K562 (cell line): ENCODE measurements at regions not wholly inside any gene's neighbourhood (a gene's known extent, or its start where the extent isn't known, plus 50 kb on each side); places are given as distances from the start of the nearest gene placed in this dataset.

Source experiments
- BCLAF1 ChIP-seq, 2 experiments: fragments of 450-650 bp in 1 of 2; IDR thresholded peaks; 2 replicates each; pipeline ENCODE4 v1.6.1; 2011 to 2017; ENCODE audit warnings: low read depth in 2 of 2, antibody characterized with exemption in 1 of 2, borderline replicate concordance in 1 of 2, low read length in 1 of 2, mild to moderate bottlenecking in 1 of 2, mixed read lengths in 1 of 2; ENCODE audit not compliant: control insufficient read depth in 1 of 2
- FOSL1 ChIP-seq: fragments of 200-800 bp; sonication (Bioruptor generic); conservative IDR thresholded peaks from 2 replicates; pipeline ENCODE4 v1.6.1; 2016; ENCODE audit warnings: missing genetic modification characterization, missing compliant biosample characterization
- MAFF ChIP-seq: IDR thresholded peaks from 2 replicates; pipeline ENCODE4 v1.6.1; 2012; ENCODE audit warnings: low read length, improper control_type of control experiment
- MAFK ChIP-seq: IDR thresholded peaks from 2 replicates; pipeline ENCODE4 v1.6.1; 2011; ENCODE audit warnings: low read length, improper control_type of control experiment
- MNT ChIP-seq, 2 experiments: fragments of 450-650 bp; conservative IDR thresholded peaks; 2 replicates each; pipeline ENCODE4 v1.6.1; 2017; ENCODE audit warnings: mild to moderate bottlenecking in 2 of 2, moderate library complexity in 2 of 2
- MYBL2 ChIP-seq, 2 experiments: fragments of 450-650 bp in 1 of 2; sonication (generic) in 1 of 2; formaldehyde crosslinking in 1 of 2; IDR thresholded peaks; 2 replicates each; pipeline versions ENCODE4 v1.6.1 to v1.8.1; 2017 to 2022; ENCODE audit warnings: borderline replicate concordance in 1 of 2, inconsistent platforms in 1 of 2, low read depth in 1 of 2, mild to moderate bottlenecking in 1 of 2, missing genetic modification reagents in 1 of 2, moderate library complexity in 1 of 2
- NFIC ChIP-seq: fragments of 450-650 bp; IDR thresholded peaks from 2 replicates; pipeline ENCODE4 v1.6.1; 2017; ENCODE audit warnings: mild to moderate bottlenecking, inconsistent platforms
- PHB2 ChIP-seq: fragments of 450-650 bp; IDR thresholded peaks from 2 replicates; pipeline ENCODE4 v1.6.1; 2017; ENCODE audit warnings: low read depth
- POLR3G ChIP-seq: IDR thresholded peaks from 2 replicates; pipeline ENCODE4 v1.6.1; 2011; ENCODE audit not compliant: insufficient read length, insufficient replicate concordance; ENCODE audit errors: extremely low read depth
- RAD51 ChIP-seq: fragments of 450-650 bp; IDR thresholded peaks from 2 replicates; pipeline ENCODE4 v1.7.1; 2016; ENCODE audit warnings: low read depth, mild to moderate bottlenecking, borderline replicate concordance
- VEZF1 ChIP-seq: fragments of 200-800 bp; sonication (Bioruptor generic); IDR thresholded peaks from 2 replicates; pipeline ENCODE4 v1.6.1; 2017; ENCODE audit warnings: missing genetic modification characterization, missing compliant biosample characterization
- ZEB2 ChIP-seq: fragments of 450-650 bp; IDR thresholded peaks from 2 replicates; pipeline ENCODE4 v1.6.1; 2016
- ZNF316 ChIP-seq: fragments of 450-650 bp; IDR thresholded peaks from 2 replicates; pipeline ENCODE4 v1.6.1; 2016
- ZNF436 ChIP-seq: fragments of 250-450, 450-650 bp; sonication (Bioruptor Pico); formaldehyde crosslinking; IDR thresholded peaks from 2 replicates; pipeline ENCODE4 v1.7.0; 2020; ENCODE audit warnings: mild to moderate bottlenecking
- TF ChIP-seq, protein P1 (sequence below): conservative IDR thresholded peaks from 2 replicates; pipeline ENCODE4 v1.6.1; 2011; ENCODE audit warnings: low read depth, mild to moderate bottlenecking, low read length; ENCODE audit not compliant: control insufficient read depth
- TF ChIP-seq, protein P2 (sequence below): fragments of 250-450 bp; sonication (Bioruptor Pico); IDR thresholded peaks from 2 replicates; pipeline ENCODE4 v1.6.1; 2021; ENCODE audit warnings: mild to moderate bottlenecking
- TF ChIP-seq, protein P3 (sequence below): sonication (generic); formaldehyde crosslinking; IDR thresholded peaks from 2 replicates; pipeline ENCODE4 v1.8.0; 2022; ENCODE audit warnings: missing genetic modification reagents, mild to moderate bottlenecking, borderline replicate concordance

GRCh38 chr15:75112278-75112847, 89.0 kb downstream of the PPCDC start (continued):
- TF ChIP-seq BCLAF1 (IDR thresholded peaks at IDR 0.05; ENCODE audit: borderline replicate concordance in 1 of 2, control insufficient read depth in 1 of 2, low read depth in 2 of 2, low read length in 1 of 2), result no peak
- TF ChIP-seq NFIC, result 0 out of 2 replicates have a peak, but pooled peaks have one; percentile 8
- 0 out of 4 replicates have a peak, but pooled peaks of 1 of the 2 experiments have one; percentile 18 for TF ChIP-seq MNT (conservative IDR thresholded peaks at IDR 0.05)
- peak; percentile 88 for TF ChIP-seq FOSL1 (tag)
- peak; percentile 90 for TF ChIP-seq ZNF316
- TF ChIP-seq, protein P1, sequence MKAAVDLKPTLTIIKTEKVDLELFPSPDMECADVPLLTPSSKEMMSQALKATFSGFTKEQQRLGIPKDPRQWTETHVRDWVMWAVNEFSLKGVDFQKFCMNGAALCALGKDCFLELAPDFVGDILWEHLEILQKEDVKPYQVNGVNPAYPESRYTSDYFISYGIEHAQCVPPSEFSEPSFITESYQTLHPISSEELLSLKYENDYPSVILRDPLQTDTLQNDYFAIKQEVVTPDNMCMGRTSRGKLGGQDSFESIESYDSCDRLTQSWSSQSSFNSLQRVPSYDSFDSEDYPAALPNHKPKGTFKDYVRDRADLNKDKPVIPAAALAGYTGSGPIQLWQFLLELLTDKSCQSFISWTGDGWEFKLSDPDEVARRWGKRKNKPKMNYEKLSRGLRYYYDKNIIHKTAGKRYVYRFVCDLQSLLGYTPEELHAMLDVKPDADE, result no peak
- TF ChIP-seq PHB2, result no peak
- TF ChIP-seq MAFF, result peak; percentile 83
- TF ChIP-seq MAFK, result peak; percentile 82
- TF ChIP-seq, protein P2, sequence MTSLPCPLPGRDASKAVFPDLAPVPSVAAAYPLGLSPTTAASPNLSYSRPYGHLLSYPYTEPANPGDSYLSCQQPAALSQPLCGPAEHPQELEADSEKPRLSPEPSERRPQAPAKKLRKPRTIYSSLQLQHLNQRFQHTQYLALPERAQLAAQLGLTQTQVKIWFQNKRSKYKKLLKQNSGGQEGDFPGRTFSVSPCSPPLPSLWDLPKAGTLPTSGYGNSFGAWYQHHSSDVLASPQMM, result no peak
- TF ChIP-seq POLR3G, result no peak
- TF ChIP-seq VEZF1 (CRISPR knock-in tag), result peak; percentile 60
- peak; percentile 63; the same call in 1 of the 2 replicates for TF ChIP-seq ZEB2
- TF ChIP-seq, protein P3, sequence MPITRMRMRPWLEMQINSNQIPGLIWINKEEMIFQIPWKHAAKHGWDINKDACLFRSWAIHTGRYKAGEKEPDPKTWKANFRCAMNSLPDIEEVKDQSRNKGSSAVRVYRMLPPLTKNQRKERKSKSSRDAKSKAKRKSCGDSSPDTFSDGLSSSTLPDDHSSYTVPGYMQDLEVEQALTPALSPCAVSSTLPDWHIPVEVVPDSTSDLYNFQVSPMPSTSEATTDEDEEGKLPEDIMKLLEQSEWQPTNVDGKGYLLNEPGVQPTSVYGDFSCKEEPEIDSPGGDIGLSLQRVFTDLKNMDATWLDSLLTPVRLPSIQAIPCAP (CRISPR knock-in tag), result no peak
- no peak for TF ChIP-seq MYBL2 (IDR thresholded peaks at IDR 0.05; ENCODE audit: low read depth)
- TF ChIP-seq MYBL2 (CRISPR knock-in tag; IDR thresholded peaks at IDR 0.05; ENCODE audit: borderline replicate concordance), result no peak
- TF ChIP-seq RAD51, result no peak
- no peak for TF ChIP-seq ZNF436 (CRISPR knock-in tag)
